ENCODE measurements at regions not wholly inside any gene's neighbourhood (a gene's known extent, or its start where the extent isn't known, plus 50 kb on each side); places are given as distances from the start of the nearest gene placed in this dataset.
"Not testable (repeated sequence)": the region's sequence is repeated elsewhere in the genome, so short reads cannot be mapped to it uniquely, and the experiment has no call there.

- Mint-ChIP-seq H3K27ac (no peak overlapping the region), H3K4me1 (ENCODE audit: low read depth) (no peaks in the 10 kb centered on the region), H3K27me3 (ENCODE audit: low read depth) (no peaks in the 10 kb centered on the region), H3K9me3 (no peaks in the 10 kb centered on the region), H3K36me3 (ENCODE audit: low read depth) (no peaks in the 10 kb centered on the region), H3K4me3 (ENCODE audit: low read depth) (no peak overlapping the region)
- DNase-seq (ENCODE audit: low spot score), result no peak
- intact Hi-C loops (cut with micrococcal nuclease), result no loop called here
These were observed 287.0 kb downstream of the PRELID2 start for GRCh38 chr5:145548097-145548496.

- H3K27ac Mint-ChIP-seq, result no peak overlapping the region
- H3K9me3 Mint-ChIP-seq, result peaks cover 4% of the 10 kb centered on the region
- H3K4me3 Mint-ChIP-seq (ENCODE audit: low read depth), result no peak overlapping the region
- H3K36me3 Mint-ChIP-seq (ENCODE audit: low read depth), result no peaks in the 10 kb centered on the region
- no peaks in the 10 kb centered on the region for H3K4me1 Mint-ChIP-seq (ENCODE audit: low read depth)
- H3K27me3 Mint-ChIP-seq (ENCODE audit: low read depth), result no peaks in the 10 kb centered on the region
- no peak for DNase-seq (ENCODE audit: low spot score)
- intact Hi-C loops (cut with micrococcal nuclease), result no loop called here
These were observed 290.7 kb downstream of the PRELID2 start for GRCh38 chr5:145544401-145544800.

GRCh38 chr5:145543968-145544367, 291.2 kb downstream of the PRELID2 start:
- H3K9me3 Mint-ChIP-seq, result peaks cover 4% of the 10 kb centered on the region
- no peaks in the 10 kb centered on the region for H3K27me3 Mint-ChIP-seq (ENCODE audit: low read depth)
- H3K36me3 Mint-ChIP-seq (ENCODE audit: low read depth), result no peaks in the 10 kb centered on the region
- no peak for DNase-seq (ENCODE audit: low spot score)
- H3K27ac Mint-ChIP-seq, result no peak overlapping the region
- H3K4me3 Mint-ChIP-seq (ENCODE audit: low read depth), result no peak overlapping the region
- H3K4me1 Mint-ChIP-seq (ENCODE audit: low read depth), result no peaks in the 10 kb centered on the region
- intact Hi-C loops (cut with micrococcal nuclease), result no loop called here

GRCh38 chr5:145540375-145540774, 294.8 kb downstream of the PRELID2 start:
- H3K4me3 Mint-ChIP-seq (ENCODE audit: low read depth), result no peak overlapping the region
- no peak overlapping the region for H3K27ac Mint-ChIP-seq
- H3K9me3 Mint-ChIP-seq, result peaks cover 11% of the 10 kb centered on the region
- DNase-seq (ENCODE audit: low spot score), result no peak
- no peaks in the 10 kb centered on the region for H3K4me1 Mint-ChIP-seq (ENCODE audit: low read depth)
- H3K27me3 Mint-ChIP-seq (ENCODE audit: low read depth), result no peaks in the 10 kb centered on the region
- no peaks in the 10 kb centered on the region for H3K36me3 Mint-ChIP-seq (ENCODE audit: low read depth)
- intact Hi-C loops (cut with micrococcal nuclease), result no loop called here

GRCh38 chr5:145539201-145539600, 295.9 kb downstream of the PRELID2 start:
- intact Hi-C loops (cut with micrococcal nuclease), result no loop called here
- Mint-ChIP-seq H3K4me1 (ENCODE audit: low read depth) (no peaks in the 10 kb centered on the region), H3K36me3 (ENCODE audit: low read depth) (no peaks in the 10 kb centered on the region)

GRCh38 chr5:145536133-145536532, 299.0 kb downstream of the PRELID2 start:
- H3K9me3 Mint-ChIP-seq, result peaks cover 11% of the 10 kb centered on the region
- no peaks in the 10 kb centered on the region for H3K27me3 Mint-ChIP-seq (ENCODE audit: low read depth)
- H3K27ac Mint-ChIP-seq, result no peak overlapping the region
- H3K36me3 Mint-ChIP-seq (ENCODE audit: low read depth), result no peaks in the 10 kb centered on the region
- no peak overlapping the region for H3K4me3 Mint-ChIP-seq (ENCODE audit: low read depth)
- no peaks in the 10 kb centered on the region for H3K4me1 Mint-ChIP-seq (ENCODE audit: low read depth)
- intact Hi-C loops (cut with micrococcal nuclease), result no loop called here
- no peak for DNase-seq (ENCODE audit: low spot score)

More at GRCh38 chr5:145539201-145539600, 295.9 kb downstream of the PRELID2 start:
- no peaks in the 10 kb centered on the region for H3K27me3 Mint-ChIP-seq (ENCODE audit: low read depth)
- H3K9me3 Mint-ChIP-seq, result peaks cover 11% of the 10 kb centered on the region
- no peak for DNase-seq (ENCODE audit: low spot score)
- H3K27ac Mint-ChIP-seq, result no peak overlapping the region
- H3K4me3 Mint-ChIP-seq (ENCODE audit: low read depth), result no peak overlapping the region

- DNase-seq (ENCODE audit: low spot score), result no peak
- Mint-ChIP-seq H3K36me3 (ENCODE audit: low read depth) (no peaks in the 10 kb centered on the region), H3K27ac (no peak overlapping the region), H3K27me3 (ENCODE audit: low read depth) (no peaks in the 10 kb centered on the region), H3K9me3 (no peaks in the 10 kb centered on the region), H3K4me3 (ENCODE audit: low read depth) (no peak overlapping the region), H3K4me1 (ENCODE audit: low read depth) (no peaks in the 10 kb centered on the region)
- intact Hi-C loops (cut with micrococcal nuclease), result no loop called here
These were observed 304.0 kb downstream of the PRELID2 start for GRCh38 chr5:145531038-145531734.

GRCh38 chr5:145521523-145521922, 313.6 kb downstream of the PRELID2 start:
- H3K4me1 Mint-ChIP-seq (ENCODE audit: low read depth), result no peaks in the 10 kb centered on the region
- H3K9me3 Mint-ChIP-seq, result peaks cover 7% of the 10 kb centered on the region
- intact Hi-C loops (cut with micrococcal nuclease), result no loop called here
- H3K36me3 Mint-ChIP-seq (ENCODE audit: low read depth), result no peaks in the 10 kb centered on the region
- no peak overlapping the region for H3K27ac Mint-ChIP-seq
- H3K4me3 Mint-ChIP-seq (ENCODE audit: low read depth), result no peak overlapping the region
- H3K27me3 Mint-ChIP-seq (ENCODE audit: low read depth), result no peaks in the 10 kb centered on the region
- no peak for DNase-seq (ENCODE audit: low spot score)

GRCh38 chr5:145521066-145521465, 314.1 kb downstream of the PRELID2 start:
- intact Hi-C loops (cut with micrococcal nuclease), result no loop called here
- no peaks in the 10 kb centered on the region for H3K4me1 Mint-ChIP-seq (ENCODE audit: low read depth)
- H3K4me3 Mint-ChIP-seq (ENCODE audit: low read depth), result no peak overlapping the region
- H3K27me3 Mint-ChIP-seq (ENCODE audit: low read depth), result no peaks in the 10 kb centered on the region
- H3K36me3 Mint-ChIP-seq (ENCODE audit: low read depth), result no peaks in the 10 kb centered on the region
- H3K27ac Mint-ChIP-seq, result no peak overlapping the region
- H3K9me3 Mint-ChIP-seq, result peaks cover 12% of the 10 kb centered on the region
- DNase-seq (ENCODE audit: low spot score), result no peak

- no peak for DNase-seq (ENCODE audit: low spot score)
- Mint-ChIP-seq H3K4me3 (ENCODE audit: low read depth) (no peak overlapping the region), H3K4me1 (ENCODE audit: low read depth) (no peaks in the 10 kb centered on the region), H3K27me3 (ENCODE audit: low read depth) (no peaks in the 10 kb centered on the region), H3K9me3 (peaks cover 15% of the 10 kb centered on the region), H3K36me3 (ENCODE audit: low read depth) (no peaks in the 10 kb centered on the region), H3K27ac (no peak overlapping the region)
- intact Hi-C loops (cut with micrococcal nuclease), result no loop called here
These were observed 314.8 kb downstream of the PRELID2 start for GRCh38 chr5:145520335-145520734.

- H3K27me3 Mint-ChIP-seq (ENCODE audit: low read depth); DNase-seq (ENCODE audit: low spot score); H3K27ac Mint-ChIP-seq; H3K4me1 Mint-ChIP-seq (ENCODE audit: low read depth); H3K4me3 Mint-ChIP-seq (ENCODE audit: low read depth); intact Hi-C loops (cut with micrococcal nuclease); H3K36me3 Mint-ChIP-seq (ENCODE audit: low read depth): not testable (repeated sequence)
- H3K9me3 Mint-ChIP-seq, result peaks cover 15% of the 10 kb centered on the region
These were observed 317.6 kb downstream of the PRELID2 start for GRCh38 chr5:145517588-145517987.

GRCh38 chr5:145511351-145511750, 323.8 kb downstream of the PRELID2 start:
- no peaks in the 10 kb centered on the region for H3K36me3 Mint-ChIP-seq (ENCODE audit: low read depth)
- H3K27me3 Mint-ChIP-seq (ENCODE audit: low read depth), result no peaks in the 10 kb centered on the region

GRCh38 chr5:145510769-145511168, 324.4 kb downstream of the PRELID2 start:
- Mint-ChIP-seq H3K4me1 (ENCODE audit: low read depth) (no peaks in the 10 kb centered on the region), H3K4me3 (ENCODE audit: low read depth) (no peak overlapping the region), H3K27me3 (ENCODE audit: low read depth) (no peaks in the 10 kb centered on the region), H3K36me3 (ENCODE audit: low read depth) (no peaks in the 10 kb centered on the region), H3K9me3 (peaks cover under 1% of the 10 kb centered on the region), H3K27ac (no peak overlapping the region)
- no peak for DNase-seq (ENCODE audit: low spot score)
- intact Hi-C loops (cut with micrococcal nuclease), result no loop called here

More at GRCh38 chr5:145511351-145511750, 323.8 kb downstream of the PRELID2 start:
- H3K27ac Mint-ChIP-seq, result no peak overlapping the region
- H3K4me1 Mint-ChIP-seq (ENCODE audit: low read depth), result no peaks in the 10 kb centered on the region
- peaks cover 6% of the 10 kb centered on the region for H3K9me3 Mint-ChIP-seq
- intact Hi-C loops (cut with micrococcal nuclease), result no loop called here
- H3K4me3 Mint-ChIP-seq (ENCODE audit: low read depth), result no peak overlapping the region
- DNase-seq (ENCODE audit: low spot score), result no peak

- Mint-ChIP-seq H3K27me3 (ENCODE audit: low read depth) (no peaks in the 10 kb centered on the region), H3K9me3 (no peaks in the 10 kb centered on the region), H3K27ac (no peak overlapping the region), H3K4me3 (ENCODE audit: low read depth) (no peak overlapping the region), H3K36me3 (ENCODE audit: low read depth) (no peaks in the 10 kb centered on the region), H3K4me1 (ENCODE audit: low read depth) (no peaks in the 10 kb centered on the region)
- intact Hi-C loops (cut with micrococcal nuclease), result no loop called here
- DNase-seq (ENCODE audit: low spot score), result no peak
These were observed 324.8 kb downstream of the PRELID2 start for GRCh38 chr5:145510324-145510723.
